HCT116 (cell line): ENCODE measurements at regions not wholly inside any gene's neighbourhood (a gene's known extent, or its start where the extent isn't known, plus 50 kb on each side); places are given as distances from the start of the nearest gene placed in this dataset.

ENCODE experiments used
- ATF3 ChIP-seq: IDR thresholded peaks from 2 replicates; pipeline ENCODE4 v1.6.1; 2012
- EZH2 ChIP-seq: fragments of 200-600 bp; sonication (generic); IDR thresholded peaks from 2 replicates; pipeline ENCODE4 v1.6.1; 2017; ENCODE audit warnings: antibody characterized with exemption, mixed run types
- JUND ChIP-seq: IDR thresholded peaks from 2 replicates; pipeline ENCODE4 v1.6.1; 2012
- POLR2A ChIP-seq: IDR thresholded peaks from 2 replicates; pipeline ENCODE4 v1.7.0; 2011; ENCODE audit warnings: borderline replicate concordance; ENCODE audit not compliant: insufficient read depth, insufficient read length; ENCODE audit errors: extremely low read depth
- SP1 ChIP-seq: IDR thresholded peaks from 2 replicates; pipeline ENCODE4 v1.6.1; 2012; ENCODE audit warnings: low read depth
- TF ChIP-seq, protein P1 (sequence below), 3 experiments: fragments of 200-600 bp in 1 of 3; sonication (generic) in 1 of 3; IDR thresholded peaks in 2 of 3; conservative IDR thresholded peaks in 1 of 3; 2 replicates each; pipeline ENCODE4 v1.5.1; 2012 to 2017; ENCODE audit warnings: low read depth in 2 of 3, low read length in 2 of 3, antibody characterized with exemption in 1 of 3, borderline replicate concordance in 1 of 3, control low read depth in 1 of 3, mild to moderate bottlenecking in 1 of 3, mixed read lengths in 1 of 3, mixed run types in 1 of 3, moderate library complexity in 1 of 3; ENCODE audit not compliant: insufficient read depth in 1 of 3

- TF ChIP-seq, protein P1, sequence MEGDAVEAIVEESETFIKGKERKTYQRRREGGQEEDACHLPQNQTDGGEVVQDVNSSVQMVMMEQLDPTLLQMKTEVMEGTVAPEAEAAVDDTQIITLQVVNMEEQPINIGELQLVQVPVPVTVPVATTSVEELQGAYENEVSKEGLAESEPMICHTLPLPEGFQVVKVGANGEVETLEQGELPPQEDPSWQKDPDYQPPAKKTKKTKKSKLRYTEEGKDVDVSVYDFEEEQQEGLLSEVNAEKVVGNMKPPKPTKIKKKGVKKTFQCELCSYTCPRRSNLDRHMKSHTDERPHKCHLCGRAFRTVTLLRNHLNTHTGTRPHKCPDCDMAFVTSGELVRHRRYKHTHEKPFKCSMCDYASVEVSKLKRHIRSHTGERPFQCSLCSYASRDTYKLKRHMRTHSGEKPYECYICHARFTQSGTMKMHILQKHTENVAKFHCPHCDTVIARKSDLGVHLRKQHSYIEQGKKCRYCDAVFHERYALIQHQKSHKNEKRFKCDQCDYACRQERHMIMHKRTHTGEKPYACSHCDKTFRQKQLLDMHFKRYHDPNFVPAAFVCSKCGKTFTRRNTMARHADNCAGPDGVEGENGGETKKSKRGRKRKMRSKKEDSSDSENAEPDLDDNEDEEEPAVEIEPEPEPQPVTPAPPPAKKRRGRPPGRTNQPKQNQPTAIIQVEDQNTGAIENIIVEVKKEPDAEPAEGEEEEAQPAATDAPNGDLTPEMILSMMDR (IDR thresholded peaks at IDR 0.05 in 2 of 3, conservative IDR thresholded peaks at IDR 0.05 in 1 of 3; ENCODE audit: borderline replicate concordance in 1 of 3, insufficient read depth in 1 of 3, low read depth in 2 of 3, low read length in 2 of 3), result no peak
- TF ChIP-seq POLR2A (no peak), ATF3 (no peak), EZH2 (no peak), SP1 (no peak), JUND (no peak)
These were observed 73.4 kb upstream of the ANO4 start for GRCh38 chr12:100721169-100721568.
